ENCODE measurements at regions not wholly inside any gene's neighbourhood (a gene's known extent, or its start where the extent isn't known, plus 50 kb on each side); places are given as distances from the start of the nearest gene placed in this dataset.
"Not testable (repeated sequence)": the region's sequence is repeated elsewhere in the genome, so short reads cannot be mapped to it uniquely, and the experiment has no call there.

GRCh38 chr6:121597654-121598053, 162.2 kb downstream of the GJA1 start:
- DNase-seq, result no peak

GRCh38 chr6:121599331-121599730, 163.9 kb downstream of the GJA1 start:
- not testable (repeated sequence) for DNase-seq

DNA sequence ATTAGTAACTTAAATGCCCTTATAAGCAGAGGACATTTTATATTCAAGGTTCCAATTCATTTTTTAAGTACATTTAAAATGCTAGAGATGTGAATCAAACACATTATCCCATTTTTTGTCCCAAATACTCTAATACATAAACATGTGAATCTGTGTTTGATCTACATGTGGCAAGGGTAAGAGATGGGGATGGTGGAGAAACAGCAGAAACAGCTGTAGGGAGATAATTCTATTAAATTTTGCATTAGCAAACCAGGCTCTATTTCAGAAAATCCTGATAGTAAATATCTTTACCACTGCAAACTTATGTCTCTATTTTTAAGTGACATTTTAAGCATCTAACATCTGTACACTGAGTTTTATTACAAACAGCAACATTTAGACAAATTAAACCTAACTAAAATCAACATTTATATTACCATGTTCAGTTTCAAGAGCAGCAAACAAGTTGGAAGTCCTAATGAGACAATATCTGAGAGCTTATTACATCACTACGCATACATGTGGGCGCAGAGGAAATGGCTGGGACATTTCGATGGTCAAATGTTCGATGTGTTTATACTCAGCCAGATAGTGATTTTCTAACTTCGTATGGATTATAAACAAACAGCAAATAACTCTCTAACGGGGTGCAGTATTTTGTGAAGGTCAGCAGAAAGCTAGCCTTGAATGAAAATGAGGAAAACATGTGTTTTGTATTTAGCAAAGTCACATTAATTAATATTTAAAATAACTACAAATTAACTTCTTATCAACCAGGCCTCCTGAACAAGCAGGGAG, 165.1 kb downstream of the GJA1 start:
- no peak for DNase-seq

GRCh38 chr6:121603486-121603885, 168.0 kb downstream of the GJA1 start:
- no peak for DNase-seq

- no peak for DNase-seq
Observed at GRCh38 chr6:121607721-121608120, 172.3 kb downstream of the GJA1 start.

DNA sequence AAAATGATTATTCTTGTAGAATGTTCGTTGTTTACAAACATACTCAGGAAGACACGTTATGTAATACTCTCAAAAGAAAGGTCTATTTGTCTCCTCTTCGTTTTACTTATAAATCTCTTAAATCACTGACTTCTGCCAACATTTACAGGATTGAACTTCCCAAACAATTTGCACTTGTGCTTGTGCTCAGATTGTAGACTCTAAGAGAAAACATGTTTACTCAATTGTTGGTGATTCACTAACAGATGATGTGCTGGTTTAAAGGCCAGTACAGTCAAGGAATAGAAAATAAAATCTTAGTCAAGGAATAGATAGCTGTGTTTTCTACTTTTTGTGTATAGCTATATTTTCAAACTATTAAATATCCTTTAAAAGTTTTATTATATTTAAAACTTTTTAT, 172.8 kb downstream of the GJA1 start:
- DNase-seq, result no peak

DNA sequence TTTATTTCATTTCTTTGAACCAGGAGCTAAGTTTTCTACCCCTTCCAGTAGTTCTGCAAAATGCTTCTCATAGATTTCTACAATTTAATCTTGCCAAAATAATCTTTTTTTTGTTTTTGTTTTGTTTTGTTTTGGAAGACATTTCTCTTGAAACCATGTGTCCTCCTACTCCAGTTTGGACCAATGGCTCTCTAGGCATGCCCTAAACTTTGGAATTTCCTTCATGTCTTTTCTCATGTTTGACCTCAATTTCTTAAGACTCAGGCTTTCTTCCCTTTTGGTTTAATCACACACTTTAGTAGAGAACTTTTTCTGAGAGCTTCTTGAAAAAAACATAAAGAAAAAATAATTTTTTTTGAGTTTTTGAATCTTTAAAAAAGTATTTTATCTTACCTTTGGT, 173.8 kb downstream of the GJA1 start:
- no peak for DNase-seq

- DNase-seq, result no peak
Observed at GRCh38 chr6:121612927-121613326, 177.5 kb downstream of the GJA1 start.

DNA sequence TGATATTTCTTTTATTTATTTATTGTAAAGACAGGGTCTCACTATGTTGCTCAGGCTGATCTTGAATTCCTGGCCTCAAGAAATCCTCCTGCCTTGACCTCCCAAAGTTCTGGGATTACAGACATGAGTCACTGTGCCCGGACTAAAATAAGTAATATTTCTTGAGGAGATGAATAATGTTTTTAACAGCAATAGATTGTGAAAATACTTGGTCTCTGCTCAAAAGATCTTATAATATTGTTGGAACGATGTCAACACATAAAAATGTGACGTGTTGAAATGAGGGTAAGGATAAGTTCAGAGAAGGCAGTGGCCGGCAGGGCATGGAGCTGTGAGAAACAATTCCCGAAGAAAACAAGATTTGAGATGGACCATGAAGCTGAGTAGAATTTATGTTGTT, 178.7 kb downstream of the GJA1 start:
- DNase-seq, result no peak

DNA sequence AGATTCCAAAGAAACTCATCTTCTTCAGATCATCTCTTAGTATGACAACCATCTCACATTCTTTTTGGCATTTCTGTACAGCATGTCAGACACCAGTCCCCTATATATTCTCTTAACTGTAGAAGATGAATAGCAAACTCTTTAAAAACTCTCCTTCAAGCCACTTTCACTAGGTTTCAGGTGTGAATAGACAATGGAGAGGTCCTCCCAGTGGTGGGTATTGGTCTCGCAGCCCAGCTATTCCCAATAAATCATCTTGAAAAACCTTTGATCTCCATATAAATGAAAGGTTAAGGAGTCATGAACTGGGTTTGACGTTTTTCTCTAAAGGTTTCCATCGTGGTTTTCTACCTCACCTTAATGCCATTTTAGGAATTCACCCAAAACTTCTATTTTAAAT, 180.0 kb downstream of the GJA1 start:
- no peak for DNase-seq

DNA sequence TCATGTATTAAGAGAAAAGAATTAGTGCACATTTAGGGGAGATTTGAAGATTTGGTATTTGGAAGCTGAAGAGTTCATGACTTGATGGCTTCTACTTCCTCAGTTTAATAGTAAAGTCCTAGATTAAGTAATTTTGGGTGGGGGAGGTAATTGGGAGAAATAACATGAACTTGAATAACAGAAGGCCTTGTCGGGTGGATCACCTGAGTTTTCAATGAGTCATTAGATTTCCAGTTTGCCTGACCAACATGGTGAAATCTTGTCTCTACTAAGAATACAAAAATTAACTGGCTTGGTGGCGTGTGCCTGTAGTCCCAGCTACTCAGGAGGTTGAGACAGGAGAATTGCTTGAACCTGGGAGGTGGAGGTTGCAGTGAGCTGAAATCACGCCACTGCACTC, 181.0 kb downstream of the GJA1 start:
- no peak for DNase-seq

DNA sequence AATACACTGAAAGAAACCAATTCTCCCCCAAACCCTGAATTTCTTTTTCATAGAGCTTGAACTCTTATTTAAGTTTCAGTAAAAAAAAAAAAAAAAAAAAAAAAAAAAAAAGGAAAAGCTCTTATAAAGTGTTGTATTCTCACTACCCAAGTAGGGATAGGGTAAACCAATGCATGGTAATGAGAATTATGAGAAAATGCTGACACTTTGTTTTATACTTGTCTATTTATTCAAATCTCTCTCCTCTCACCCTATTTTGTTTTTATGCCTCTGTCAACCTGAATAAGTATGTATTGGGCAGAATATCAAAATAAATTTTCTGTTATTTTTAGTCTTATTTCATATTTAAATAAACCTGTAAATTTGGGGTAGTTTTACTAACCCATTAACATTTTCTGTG, 181.9 kb downstream of the GJA1 start:
- DNase-seq, result no peak

DNA sequence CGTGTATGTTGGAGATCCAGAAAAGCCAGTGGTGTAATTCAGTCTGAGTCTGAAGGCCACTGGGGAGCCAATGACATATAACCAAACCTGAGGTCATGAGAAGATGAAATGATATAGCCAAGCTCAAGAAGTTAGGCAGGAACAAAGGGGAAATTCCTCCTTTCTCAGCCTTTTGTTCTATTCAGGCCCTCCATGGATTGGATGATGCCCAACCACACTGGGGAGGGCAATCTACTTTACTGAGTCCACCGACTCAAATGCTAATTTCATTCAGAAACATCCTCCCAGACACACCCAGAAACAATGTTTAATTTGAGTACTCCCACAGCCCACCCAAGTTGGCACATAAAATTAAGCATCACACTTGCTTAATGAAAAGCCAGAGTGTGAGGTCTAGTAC, 183.6 kb downstream of the GJA1 start:
- DNase-seq, result no peak

DNA sequence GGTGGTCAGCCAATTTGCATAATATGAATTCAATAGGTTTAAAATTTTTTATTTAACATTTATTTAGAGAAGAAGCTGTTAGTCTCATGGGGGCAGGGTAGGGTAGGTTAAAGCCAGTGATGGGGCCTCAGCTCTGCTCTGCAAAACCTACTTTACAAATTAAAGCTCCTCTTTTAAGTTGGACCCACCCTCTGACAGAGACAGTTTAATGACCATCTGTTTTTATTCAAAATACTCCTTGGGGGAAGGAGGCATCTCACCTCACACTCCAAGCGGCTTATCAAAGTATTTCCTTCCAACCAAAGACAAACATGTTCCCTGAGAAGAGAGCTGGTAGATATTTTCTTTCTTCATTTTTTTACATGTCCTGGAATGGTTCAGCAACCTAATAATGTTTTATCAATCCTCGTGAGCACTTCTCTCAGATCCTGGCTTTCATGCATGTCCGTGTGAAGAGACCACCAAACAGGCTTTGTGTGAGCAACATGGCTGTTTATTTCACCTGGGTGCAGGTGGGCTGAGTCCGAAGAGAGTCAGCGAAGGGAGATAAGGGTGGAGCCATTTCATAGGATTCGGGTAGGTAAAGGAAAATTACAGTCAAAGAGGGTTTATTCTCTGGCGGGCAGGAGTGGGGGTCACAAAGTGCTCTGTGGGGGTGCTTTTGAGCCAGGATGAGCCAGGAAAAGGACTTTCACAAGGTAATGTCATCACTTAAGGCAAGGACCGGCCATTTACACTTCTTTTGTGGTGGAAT, 184.7 kb downstream of the GJA1 start:
- no peak for DNase-seq

- DNase-seq, result no peak
Observed at GRCh38 chr6:121627761-121628160, 192.3 kb downstream of the GJA1 start.

DNA sequence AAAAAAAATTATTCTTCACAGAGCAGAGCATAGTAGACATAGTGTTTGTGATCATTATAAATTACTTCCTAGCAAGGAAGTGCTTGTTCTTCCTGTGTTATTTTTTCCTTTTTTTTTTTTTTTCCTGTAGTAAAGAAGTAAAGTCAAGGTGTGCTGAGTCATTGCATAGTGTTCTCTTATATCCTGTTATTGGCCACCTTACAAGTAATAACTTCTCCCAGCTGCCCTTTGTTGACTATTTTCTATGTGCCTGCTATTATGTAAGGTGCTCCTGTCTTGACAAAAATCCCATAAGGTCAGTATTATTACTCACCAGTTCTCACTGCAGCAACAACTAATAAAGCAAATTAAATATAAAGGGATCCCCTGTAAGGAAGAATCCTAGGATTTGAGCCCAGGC, 195.3 kb downstream of the GJA1 start:
- DNase-seq, result no peak

DNA sequence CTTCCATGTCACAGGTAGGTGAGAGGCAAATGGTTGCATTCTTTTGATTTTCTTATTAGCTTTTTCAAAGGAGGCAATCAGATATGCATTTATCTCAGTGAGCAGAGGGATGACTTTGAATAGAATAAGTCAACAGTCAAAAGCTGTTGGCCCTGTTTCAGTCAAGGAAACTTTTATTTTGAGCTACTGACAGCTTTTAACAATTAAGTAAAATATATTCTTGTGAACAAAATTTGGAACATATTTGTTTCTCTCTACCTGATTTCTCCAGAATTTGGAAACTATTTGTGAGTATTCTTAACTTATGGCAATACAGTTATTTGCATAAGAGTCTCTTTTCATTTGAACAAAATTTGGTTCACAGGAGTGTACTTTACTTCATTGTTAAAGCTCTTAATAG, 196.3 kb downstream of the GJA1 start:
- DNase-seq, result not testable (repeated sequence)

GRCh38 chr6:121633309-121633708, 197.9 kb downstream of the GJA1 start:
- DNase-seq, result no peak

- not testable (repeated sequence) for DNase-seq
Observed at GRCh38 chr6:121634586-121634985, 199.1 kb downstream of the GJA1 start.

DNA sequence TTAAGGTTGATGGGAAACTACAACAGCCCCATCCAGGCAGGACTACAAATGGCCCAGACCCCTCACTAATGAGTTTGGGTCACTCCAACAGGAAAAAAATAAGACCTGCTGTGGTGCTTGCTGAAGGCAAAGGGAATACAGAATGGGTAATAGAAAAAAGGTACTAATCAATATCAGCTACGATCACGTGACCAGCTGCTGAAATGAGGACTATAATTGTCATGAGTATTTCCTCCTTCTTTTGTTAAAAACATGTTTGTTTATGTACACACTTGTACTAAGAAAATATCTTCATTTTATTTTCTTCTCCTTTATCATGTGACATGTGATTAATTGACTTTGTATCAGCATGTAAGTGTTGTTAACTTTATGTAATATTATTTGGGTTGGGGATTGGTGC, 199.9 kb downstream of the GJA1 start:
- DNase-seq, result no peak

- not testable (repeated sequence) for DNase-seq
Observed at GRCh38 chr6:121636217-121636616, 200.8 kb downstream of the GJA1 start.

- no peak for DNase-seq
Observed at GRCh38 chr6:121639021-121639420, 203.6 kb downstream of the GJA1 start.

DNA sequence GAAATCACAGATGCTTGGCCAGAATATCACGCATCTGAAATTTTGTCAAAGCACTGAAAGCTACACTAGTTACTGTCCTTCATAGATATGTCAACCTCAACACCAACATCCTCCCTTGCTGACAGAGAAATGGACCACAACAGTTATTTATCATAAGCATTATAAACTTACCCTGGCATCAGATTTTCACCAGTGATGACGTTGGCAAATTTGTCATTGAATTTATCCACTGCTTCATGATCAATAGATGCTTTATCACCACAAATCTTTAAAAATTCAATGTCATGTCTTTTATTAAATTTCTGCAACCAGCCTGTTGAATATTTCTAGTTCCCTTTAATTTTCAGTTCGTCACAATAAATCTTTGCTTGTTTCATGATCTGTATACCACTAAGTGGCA, 205.7 kb downstream of the GJA1 start:
- DNase-seq, result no peak

- DNase-seq, result no peak
Observed at GRCh38 chr6:121645100-121645745, 209.8 kb downstream of the GJA1 start.

Measured in left hindlimb (tissue), 1 donor.